ENCODE measurements at regions not wholly inside any gene's neighbourhood (a gene's known extent, or its start where the extent isn't known, plus 50 kb on each side); places are given as distances from the start of the nearest gene placed in this dataset.
A peak's percentile ranks its signal among the peaks of the same experiment; 100 is the strongest.

- TF ChIP-seq ZNF41 (CRISPR knock-in tag; conservative IDR thresholded peaks at IDR 0.05), result no peak
- TF ChIP-seq CCAR2 (IDR thresholded peaks at IDR 0.05; ENCODE audit: low read depth, low read length), result no peak
- TF ChIP-seq, protein P1, sequence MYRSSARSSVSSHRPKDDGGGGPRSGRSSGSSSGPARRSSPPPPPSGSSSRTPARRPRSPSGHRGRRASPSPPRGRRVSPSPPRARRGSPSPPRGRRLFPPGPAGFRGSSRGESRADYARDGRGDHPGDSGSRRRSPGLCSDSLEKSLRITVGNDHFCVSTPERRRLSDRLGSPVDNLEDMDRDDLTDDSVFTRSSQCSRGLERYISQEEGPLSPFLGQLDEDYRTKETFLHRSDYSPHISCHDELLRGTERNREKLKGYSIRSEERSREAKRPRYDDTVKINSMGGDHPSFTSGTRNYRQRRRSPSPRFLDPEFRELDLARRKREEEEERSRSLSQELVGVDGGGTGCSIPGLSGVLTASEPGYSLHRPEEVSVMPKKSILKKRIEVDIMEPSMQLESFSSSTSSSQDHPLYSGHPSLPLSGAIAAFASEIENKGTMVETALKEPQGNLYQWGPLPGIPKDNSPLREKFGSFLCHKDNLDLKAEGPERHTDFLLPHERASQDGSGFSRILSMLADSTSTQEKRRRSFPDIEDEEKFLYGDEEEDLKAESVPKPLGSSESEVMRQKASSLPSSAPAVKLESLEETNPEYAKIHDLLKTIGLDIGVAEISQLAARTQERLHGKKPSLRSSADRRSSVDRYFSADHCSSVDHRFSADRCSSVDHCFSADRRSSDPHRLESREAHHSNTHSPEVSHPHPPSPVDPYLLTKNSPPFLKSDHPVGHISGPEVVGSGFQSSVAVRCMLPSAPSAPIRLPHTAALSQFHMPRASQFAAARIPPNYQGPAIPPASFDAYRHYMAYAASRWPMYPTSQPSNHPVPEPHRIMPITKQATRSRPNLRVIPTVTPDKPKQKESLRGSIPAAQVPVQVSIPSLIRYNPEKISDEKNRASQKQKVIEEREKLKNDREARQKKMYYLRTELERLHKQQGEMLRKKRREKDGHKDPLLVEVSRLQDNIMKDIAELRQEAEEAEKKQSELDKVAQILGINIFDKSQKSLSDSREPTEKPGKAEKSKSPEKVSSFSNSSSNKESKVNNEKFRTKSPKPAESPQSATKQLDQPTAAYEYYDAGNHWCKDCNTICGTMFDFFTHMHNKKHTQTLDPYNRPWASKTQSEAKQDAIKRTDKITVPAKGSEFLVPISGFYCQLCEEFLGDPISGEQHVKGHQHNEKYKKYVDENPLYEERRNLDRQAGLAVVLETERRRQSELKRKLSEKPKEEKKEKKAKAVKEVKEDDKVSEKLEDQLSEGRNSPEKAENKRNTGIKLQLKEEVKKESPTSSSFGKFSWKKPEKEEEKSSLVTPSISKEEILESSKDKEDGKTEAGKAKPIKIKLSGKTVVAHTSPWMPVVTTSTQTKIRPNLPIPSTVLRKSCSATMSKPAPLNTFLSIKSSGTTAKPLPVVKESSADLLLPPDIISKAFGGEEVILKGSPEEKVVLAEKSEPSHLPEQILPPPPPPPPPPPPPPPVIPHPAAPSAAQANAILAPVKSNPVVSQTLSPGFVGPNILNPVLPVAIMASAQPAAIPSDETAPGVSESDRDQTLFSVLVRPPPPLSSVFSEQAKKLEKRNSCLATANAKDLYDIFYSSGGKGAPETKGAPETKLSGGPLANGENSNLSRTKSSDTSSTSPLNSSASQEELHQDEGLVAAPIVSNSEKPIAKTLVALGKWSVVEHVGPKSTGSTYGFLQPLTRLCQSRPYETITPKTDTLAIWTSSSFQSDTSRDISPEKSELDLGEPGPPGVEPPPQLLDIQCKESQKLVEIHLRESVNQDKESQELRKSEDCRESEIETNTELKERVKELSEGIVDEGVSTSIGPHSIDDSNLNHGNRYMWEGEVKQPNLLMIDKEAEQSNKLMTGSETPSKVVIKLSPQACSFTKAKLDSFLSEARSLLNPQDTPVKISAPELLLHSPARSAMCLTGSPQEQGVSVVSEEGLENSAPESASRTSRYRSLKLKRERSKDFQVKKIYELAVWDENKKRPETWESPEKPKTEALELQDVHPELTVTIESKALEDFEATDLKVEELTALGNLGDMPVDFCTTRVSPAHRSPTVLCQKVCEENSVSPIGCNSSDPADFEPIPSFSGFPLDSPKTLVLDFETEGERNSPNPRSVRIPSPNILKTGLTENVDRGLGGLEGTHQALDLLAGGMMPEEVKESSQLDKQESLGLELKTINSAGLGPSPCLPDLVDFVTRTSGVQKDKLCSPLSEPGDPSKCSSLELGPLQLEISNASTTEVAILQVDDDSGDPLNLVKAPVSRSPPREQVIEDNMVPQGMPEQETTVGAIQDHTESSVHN (IDR thresholded peaks at IDR 0.05; ENCODE audit: borderline replicate concordance in 1 of 2, low read depth in 1 of 2), result peak in 1 of 2 experiments; percentile 37; a peak in 1 of 4 replicates
- TF ChIP-seq MAFF (IDR thresholded peaks at IDR 0.05; ENCODE audit: low read length), result peak; percentile 6; the same call in 1 of the 2 replicates
- peak; percentile 54; the same call in 1 of the 2 replicates for TF ChIP-seq JUN (IDR thresholded peaks at IDR 0.05; ENCODE audit: borderline replicate concordance, low read depth, low read length)
- TF ChIP-seq JUN (CRISPR knock-in tag; IDR thresholded peaks at IDR 0.05; ENCODE audit: borderline replicate concordance), result no peak
- TF ChIP-seq ZNF436 (CRISPR knock-in tag; IDR thresholded peaks at IDR 0.05), result no peak
- no peak for TF ChIP-seq BRF2 (IDR thresholded peaks at IDR 0.05; ENCODE audit: borderline replicate concordance, insufficient read depth, insufficient read length)
- peak; percentile 19 to 65; a peak in 2 of 4 replicates for TF ChIP-seq TRIM24 (IDR thresholded peaks at IDR 0.05)
- TF ChIP-seq FOXO4 (CRISPR knock-in tag; IDR thresholded peaks at IDR 0.05), result no peak
- TF ChIP-seq, protein P2, sequence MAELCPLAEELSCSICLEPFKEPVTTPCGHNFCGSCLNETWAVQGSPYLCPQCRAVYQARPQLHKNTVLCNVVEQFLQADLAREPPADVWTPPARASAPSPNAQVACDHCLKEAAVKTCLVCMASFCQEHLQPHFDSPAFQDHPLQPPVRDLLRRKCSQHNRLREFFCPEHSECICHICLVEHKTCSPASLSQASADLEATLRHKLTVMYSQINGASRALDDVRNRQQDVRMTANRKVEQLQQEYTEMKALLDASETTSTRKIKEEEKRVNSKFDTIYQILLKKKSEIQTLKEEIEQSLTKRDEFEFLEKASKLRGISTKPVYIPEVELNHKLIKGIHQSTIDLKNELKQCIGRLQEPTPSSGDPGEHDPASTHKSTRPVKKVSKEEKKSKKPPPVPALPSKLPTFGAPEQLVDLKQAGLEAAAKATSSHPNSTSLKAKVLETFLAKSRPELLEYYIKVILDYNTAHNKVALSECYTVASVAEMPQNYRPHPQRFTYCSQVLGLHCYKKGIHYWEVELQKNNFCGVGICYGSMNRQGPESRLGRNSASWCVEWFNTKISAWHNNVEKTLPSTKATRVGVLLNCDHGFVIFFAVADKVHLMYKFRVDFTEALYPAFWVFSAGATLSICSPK (IDR thresholded peaks at IDR 0.05; ENCODE audit: borderline replicate concordance), result no peak
Observed at GRCh38 chr14:34050606-34051005, 99.7 kb upstream of the EGLN3 start (continued).

Measured in K562 (cell line).